HG02938 (cell line): ENCODE measurements at regions not wholly inside any gene's neighbourhood (a gene's known extent, or its start where the extent isn't known, plus 50 kb on each side); places are given as distances from the start of the nearest gene placed in this dataset.

Source experiments
- ATAC-seq: cut with Tn5 transposase; IDR thresholded peaks from one replicate; pipeline ENCODE4 v1.9.1; 2021; ENCODE audit warnings: mild to moderate bottlenecking, moderate library complexity; ENCODE audit not compliant: unreplicated experiment

- ATAC-seq = no peak
Measured at GRCh38 chr12:126051611-126052107, 986.4 kb downstream of the AACS start.

GRCh38 chr12:126055521-126055920 lies 990.3 kb downstream of the AACS start:
- ATAC-seq = no peak

GRCh38 chr12:126061777-126062176 lies 996.5 kb downstream of the AACS start:
- ATAC-seq = no peak

- no peak for ATAC-seq
Measured at GRCh38 chr12:126064028-126064427, 998.8 kb downstream of the AACS start.

- ATAC-seq = no peak
Measured at GRCh38 chr12:126067626-126068329, 1002.5 kb downstream of the AACS start.

GRCh38 chr12:126069549-126070165 lies 1004.4 kb downstream of the AACS start:
- ATAC-seq = no peak

GRCh38 chr12:126076515-126076914 lies 1011.3 kb downstream of the AACS start:
- ATAC-seq = no peak

GRCh38 chr12:126083926-126084325 lies 1018.7 kb downstream of the AACS start:
- no peak for ATAC-seq

GRCh38 chr12:126084480-126084879 lies 1019.2 kb downstream of the AACS start:
- ATAC-seq = no peak

GRCh38 chr12:126086242-126086641 lies 1021.0 kb downstream of the AACS start:
- no peak for ATAC-seq

- no peak for ATAC-seq
Measured at GRCh38 chr12:126087692-126088091, 1022.5 kb downstream of the AACS start.

- no peak for ATAC-seq
Measured at GRCh38 chr12:126093908-126094307, 1028.7 kb downstream of the AACS start.

- ATAC-seq = no peak
Measured at GRCh38 chr12:126095748-126096510, 1030.7 kb downstream of the AACS start.

GRCh38 chr12:126106706-126107105 lies 1041.5 kb downstream of the AACS start:
- no peak for ATAC-seq

- ATAC-seq = no peak
Measured at GRCh38 chr12:126107659-126108058, 1042.4 kb downstream of the AACS start.

- no peak for ATAC-seq
Measured at GRCh38 chr12:126108247-126108646, 1043.0 kb downstream of the AACS start.

GRCh38 chr12:126112141-126112540 lies 1046.9 kb downstream of the AACS start:
- ATAC-seq = no peak

GRCh38 chr12:126112849-126113248 lies 1047.6 kb downstream of the AACS start:
- no peak for ATAC-seq

GRCh38 chr12:126114441-126114840 lies 1049.2 kb downstream of the AACS start:
- ATAC-seq = no peak

GRCh38 chr12:126117502-126117901 lies 1052.3 kb downstream of the AACS start:
- ATAC-seq = no peak

GRCh38 chr12:126139355-126139754 lies 1074.1 kb downstream of the AACS start:
- ATAC-seq = no peak

- no peak for ATAC-seq
Measured at GRCh38 chr12:126144603-126145002, 1079.4 kb downstream of the AACS start.
